Epithelial cell of prostate (primary cell): ENCODE measurements at regions not wholly inside any gene's neighbourhood (a gene's known extent, or its start where the extent isn't known, plus 50 kb on each side); places are given as distances from the start of the nearest gene placed in this dataset.
"Not testable (repeated sequence)": the region's sequence is repeated elsewhere in the genome, so short reads cannot be mapped to it uniquely, and the experiment has no call there.

ENCODE experiments used
- DNase-seq: peaks from one replicate; pipeline ENCODE4 v3.0.0-alpha.2; 2011; ENCODE audit warnings: low read depth, low spot score
- H3K27ac ChIP-seq: fragments of 450-650 bp; 2 replicates; pipeline ENCODE4 v1.5.1; 2017; ENCODE audit warnings: mild to moderate bottlenecking

DNA sequence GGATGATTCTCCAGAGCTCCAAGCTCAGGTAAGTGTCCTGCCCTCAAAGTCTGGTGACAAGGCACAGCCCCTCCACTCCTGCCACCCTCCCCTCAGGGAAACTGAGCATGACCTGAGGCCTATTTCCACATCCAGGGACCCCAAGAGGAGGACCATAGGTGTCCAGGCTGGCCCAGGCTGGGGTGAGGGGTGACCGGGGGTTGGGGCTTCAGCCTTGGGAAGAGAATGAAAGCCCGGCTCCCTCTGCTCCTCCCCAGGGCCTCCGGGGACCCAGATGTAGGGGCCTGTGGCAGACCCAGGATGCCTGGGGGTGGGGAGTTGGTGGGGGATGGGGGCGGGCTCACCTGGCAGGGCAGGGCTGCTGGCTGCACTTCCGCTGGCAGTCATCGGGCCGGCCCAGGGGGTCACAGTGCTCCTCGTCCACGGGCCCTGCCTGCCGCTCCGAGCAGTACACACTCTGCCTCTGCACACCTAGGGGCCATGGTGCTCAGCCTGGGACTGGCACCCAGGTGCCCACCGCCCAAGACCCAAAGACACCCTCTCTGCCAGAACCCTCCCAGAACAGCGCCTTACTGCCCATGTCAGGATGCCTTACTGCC is 116.5 kb upstream of the AKAP13 start:
- DNase-seq, H3K27ac ChIP-seq: not testable (repeated sequence)

- DNase-seq, H3K27ac ChIP-seq: not testable (repeated sequence)
Measured at GRCh38 chr15:85264614-85265190, 115.7 kb upstream of the AKAP13 start.

DNA sequence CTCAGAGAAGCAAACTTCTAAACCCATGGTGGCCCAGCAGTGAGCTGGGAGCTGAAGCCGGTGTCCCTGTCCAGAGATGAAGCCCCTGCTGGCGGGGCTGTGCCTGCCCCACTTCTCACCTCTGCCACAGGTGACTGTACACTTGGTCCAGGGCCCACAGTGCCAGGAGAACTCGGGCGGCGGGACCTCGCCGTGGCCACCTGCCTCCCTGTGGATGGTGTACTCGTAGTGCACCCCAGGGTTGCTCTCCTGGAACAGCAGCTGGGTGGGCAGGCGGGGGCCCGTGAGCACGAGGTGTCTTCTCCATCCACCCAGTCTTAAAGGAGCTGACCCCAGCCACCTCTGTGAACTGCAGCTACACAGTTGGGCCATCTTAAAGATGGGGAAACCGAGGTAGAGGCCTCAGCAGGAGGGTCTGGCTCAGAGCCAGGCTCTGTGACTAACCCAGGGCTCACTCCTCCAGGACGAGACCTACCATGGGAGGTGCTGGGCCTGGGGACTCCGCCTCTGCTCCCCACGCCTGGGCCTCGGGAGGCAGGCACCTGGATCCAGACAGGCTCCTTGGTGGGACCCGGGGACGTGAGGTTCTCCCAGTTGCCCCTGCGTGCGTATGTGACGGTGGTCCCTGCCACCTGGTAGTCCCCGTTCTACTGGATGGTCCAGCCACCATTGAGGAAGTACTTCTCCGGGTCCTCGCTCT is 113.1 kb upstream of the AKAP13 start:
- not testable (repeated sequence) for H3K27ac ChIP-seq, DNase-seq

- no peak for DNase-seq
- H3K27ac ChIP-seq = no peak overlapping the region
Measured at GRCh38 chr15:85274315-85275050, 105.9 kb upstream of the AKAP13 start.

GRCh38 chr15:85276508-85276907 is 103.9 kb upstream of the AKAP13 start:
- no peak for DNase-seq
- no peak overlapping the region for H3K27ac ChIP-seq

DNA sequence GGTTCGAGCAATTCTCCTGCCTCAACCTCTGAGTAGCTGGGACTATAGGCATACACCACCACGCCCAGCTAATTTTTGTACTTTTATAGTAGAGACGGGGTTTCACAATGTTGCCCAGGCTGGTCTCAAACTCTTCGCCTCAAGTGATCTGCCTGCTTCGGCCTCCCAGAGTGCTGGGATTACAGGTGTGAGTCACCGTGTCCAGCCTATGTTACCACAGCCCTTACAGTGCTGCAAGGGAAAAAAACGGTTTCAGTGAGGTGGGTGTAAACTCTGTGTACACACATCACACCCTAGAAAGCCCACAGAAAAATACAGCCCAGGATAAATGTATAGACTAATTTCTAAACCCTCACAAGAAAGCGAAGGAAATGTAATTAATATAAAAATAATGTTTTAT is 103.5 kb upstream of the AKAP13 start:
- no peak overlapping the region for H3K27ac ChIP-seq
- no peak for DNase-seq

GRCh38 chr15:85277847-85278370 is 102.5 kb upstream of the AKAP13 start:
- H3K27ac ChIP-seq = no peak overlapping the region
- DNase-seq = no peak

DNA sequence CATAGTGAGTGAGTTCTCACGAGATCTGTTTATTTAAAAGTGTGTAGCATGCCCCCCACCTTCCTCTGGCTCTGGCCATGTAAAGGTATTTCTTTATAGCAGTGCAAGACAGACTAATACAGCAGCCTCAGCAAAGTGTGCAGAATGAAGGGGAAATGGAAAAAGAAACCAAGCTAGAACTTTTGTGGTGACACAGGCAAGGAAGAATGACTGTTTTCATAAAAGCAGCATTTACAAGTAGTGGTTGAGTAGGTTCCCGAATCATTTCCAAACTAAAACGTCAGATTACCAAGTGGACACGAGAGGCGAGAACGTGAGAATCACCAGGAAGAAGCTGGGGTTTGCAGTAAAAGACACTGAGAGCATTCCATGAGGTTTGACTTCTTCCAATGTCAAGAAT is 100.2 kb upstream of the AKAP13 start:
- no peak overlapping the region for H3K27ac ChIP-seq
- no peak for DNase-seq

DNA sequence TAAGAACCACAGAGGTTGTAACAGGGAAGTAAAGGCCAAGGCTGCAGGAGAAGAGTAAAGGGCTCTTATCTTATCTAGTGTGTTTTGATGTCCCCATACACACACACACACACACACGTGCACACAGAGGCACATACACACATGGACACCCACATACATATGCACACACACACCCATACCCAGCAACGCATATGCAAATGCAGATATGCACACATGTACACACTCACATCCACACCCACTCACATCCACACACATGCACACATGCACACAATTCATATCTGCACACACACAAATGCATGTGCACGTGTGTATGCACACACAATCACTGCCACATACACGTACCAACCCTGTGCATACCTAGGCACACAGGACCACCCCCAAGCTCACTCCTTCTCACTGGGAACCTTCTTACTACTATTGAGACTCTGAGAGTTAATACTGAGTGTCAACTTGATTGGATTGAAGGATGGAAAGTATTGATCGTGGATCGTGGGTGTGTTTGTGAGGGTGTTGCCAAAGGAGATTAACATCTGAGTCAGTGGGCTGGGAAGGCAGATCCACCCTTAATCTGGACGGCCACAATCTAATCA is 99.0 kb upstream of the AKAP13 start:
- no peak for DNase-seq
- H3K27ac ChIP-seq = no peak overlapping the region

GRCh38 chr15:85282504-85283115 is 97.8 kb upstream of the AKAP13 start:
- no peak overlapping the region for H3K27ac ChIP-seq
- no peak for DNase-seq

DNA sequence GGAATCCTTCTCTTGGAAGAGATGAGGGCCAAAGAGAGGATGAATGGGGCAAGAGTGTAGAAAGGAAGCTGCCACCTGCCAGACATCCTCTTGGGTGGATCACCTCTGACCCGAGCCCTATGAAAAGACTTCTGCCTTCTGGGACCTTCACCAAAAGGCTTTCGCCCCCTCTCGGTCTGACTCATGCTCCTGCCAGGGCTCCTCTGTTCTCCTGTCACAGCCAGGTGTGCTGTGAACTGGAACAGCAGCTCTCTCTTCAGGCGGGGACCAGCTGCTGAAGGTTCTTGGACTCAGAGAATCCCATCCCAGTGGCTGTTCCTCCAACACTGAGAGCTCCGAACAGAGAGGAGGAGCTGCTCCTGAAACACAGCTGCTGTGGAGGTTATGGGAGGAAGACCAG is 96.6 kb upstream of the AKAP13 start:
- DNase-seq, H3K27ac ChIP-seq: not testable (repeated sequence)

- H3K27ac ChIP-seq = no peak overlapping the region
- no peak for DNase-seq
Measured at GRCh38 chr15:85284497-85284896, 95.9 kb upstream of the AKAP13 start.

GRCh38 chr15:85289677-85290365 is 90.6 kb upstream of the AKAP13 start:
- no peak for DNase-seq
- H3K27ac ChIP-seq = no peak overlapping the region

- H3K27ac ChIP-seq, DNase-seq: not testable (repeated sequence)
Measured at GRCh38 chr15:85292583-85292982, 87.8 kb upstream of the AKAP13 start.

- no peak for DNase-seq
- no peak overlapping the region for H3K27ac ChIP-seq
Measured at GRCh38 chr15:85296615-85297402, 83.6 kb upstream of the AKAP13 start.

- H3K27ac ChIP-seq = no peak overlapping the region
- no peak for DNase-seq
Measured at GRCh38 chr15:85297537-85297936, 82.9 kb upstream of the AKAP13 start.

DNA sequence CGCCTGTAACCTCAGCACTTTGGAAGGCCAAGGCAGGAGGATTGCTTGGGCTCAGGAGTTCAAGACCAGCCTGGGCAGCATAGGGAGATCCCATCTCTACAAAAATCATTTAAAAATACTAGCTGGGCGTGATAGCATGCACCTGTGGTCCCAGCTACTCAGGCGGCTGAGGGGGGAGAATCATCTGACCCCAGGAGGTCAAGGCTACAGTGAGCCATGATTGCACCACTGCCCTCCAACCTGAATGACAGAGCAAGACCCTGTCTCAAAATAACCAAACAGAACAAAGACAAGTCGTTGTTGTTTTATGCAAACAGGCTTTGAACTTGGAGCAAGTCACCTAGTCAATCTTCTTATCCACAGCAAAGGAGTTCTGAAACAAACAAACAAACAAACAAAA is 82.0 kb upstream of the AKAP13 start:
- no peak for DNase-seq
- no peak overlapping the region for H3K27ac ChIP-seq

DNA sequence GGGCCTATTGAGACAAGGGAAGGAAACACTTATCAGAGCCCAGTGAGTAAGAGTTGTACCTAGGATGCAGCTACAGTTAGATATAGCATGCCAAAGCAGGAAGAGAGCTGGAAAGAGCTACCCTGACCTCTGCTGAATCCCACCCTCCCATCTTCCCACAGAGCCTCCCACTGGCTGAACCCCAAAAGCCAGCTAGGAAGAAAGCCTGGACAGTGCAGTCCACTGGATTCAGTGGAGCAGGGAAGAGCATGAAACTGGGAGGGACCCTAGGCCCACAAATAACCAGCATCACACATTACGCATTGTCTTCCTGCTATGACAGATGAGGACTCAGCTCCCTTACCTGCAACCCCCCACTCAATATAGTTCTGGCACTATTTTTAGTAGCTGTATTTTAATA is 81.5 kb upstream of the AKAP13 start:
- no peak overlapping the region for H3K27ac ChIP-seq
- DNase-seq = no peak

DNA sequence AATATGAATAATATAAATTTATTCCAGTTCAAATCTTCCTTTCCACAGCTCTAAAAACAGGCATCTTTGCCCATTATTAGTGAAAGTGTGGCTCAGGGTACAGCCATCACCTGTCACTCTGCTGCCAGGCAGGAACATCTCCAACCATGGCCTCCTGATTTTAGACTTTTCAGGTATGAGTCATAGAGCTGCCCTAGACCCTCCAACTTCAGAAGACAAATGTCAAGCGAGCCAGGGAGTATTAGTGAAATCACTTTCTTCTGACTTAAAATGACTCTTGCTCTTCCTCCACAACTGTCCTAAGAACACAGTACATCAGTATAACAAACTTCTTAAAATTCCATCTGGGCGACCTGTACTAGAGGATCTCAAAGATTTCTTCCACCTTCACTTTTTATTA is 78.1 kb upstream of the AKAP13 start:
- DNase-seq = no peak
- H3K27ac ChIP-seq = no peak overlapping the region
